Type B pancreatic cell (in vitro differentiated cells): ENCODE measurements at regions not wholly inside any gene's neighbourhood (a gene's known extent, or its start where the extent isn't known, plus 50 kb on each side); places are given as distances from the start of the nearest gene placed in this dataset.
"Not testable (repeated sequence)": the region's sequence is repeated elsewhere in the genome, so short reads cannot be mapped to it uniquely, and the experiment has no call there.

Experiments used
- DNase-seq: peaks from one replicate; pipeline ENCODE4 v3.0.0; 2021; ENCODE audit warnings: mixed read lengths; ENCODE audit not compliant: unreplicated experiment; ENCODE audit errors: extremely low spot score
- H3K27ac Mint-ChIP-seq: 2 replicates; pipeline ENCODE4 v1.8.0; 2021; ENCODE audit warnings: mild to moderate bottlenecking, mixed read lengths
- H3K27me3 Mint-ChIP-seq: 2 replicates; pipeline ENCODE4 v1.8.0; 2021; ENCODE audit warnings: mixed read lengths
- H3K36me3 Mint-ChIP-seq: 2 replicates; pipeline ENCODE4 v1.8.0; 2021; ENCODE audit warnings: mixed read lengths
- H3K4me1 Mint-ChIP-seq: one replicate; pipeline ENCODE4 v1.8.0; 2021; ENCODE audit warnings: mixed read lengths; ENCODE audit not compliant: unreplicated experiment
- H3K4me3 Mint-ChIP-seq: 2 replicates; pipeline ENCODE4 v1.8.0; 2021; ENCODE audit warnings: mild to moderate bottlenecking, mixed read lengths
- H3K9me3 Mint-ChIP-seq: 2 replicates; pipeline ENCODE4 v1.8.0; 2021; ENCODE audit warnings: mixed read lengths
- CTCF ChIP-seq: fragments of 200-600 bp; sonication (generic); conservative IDR thresholded peaks from 2 replicates; pipeline ENCODE4 v1.5.0; 2021; ENCODE audit warnings: antibody characterized with exemption, mild to moderate bottlenecking

DNA sequence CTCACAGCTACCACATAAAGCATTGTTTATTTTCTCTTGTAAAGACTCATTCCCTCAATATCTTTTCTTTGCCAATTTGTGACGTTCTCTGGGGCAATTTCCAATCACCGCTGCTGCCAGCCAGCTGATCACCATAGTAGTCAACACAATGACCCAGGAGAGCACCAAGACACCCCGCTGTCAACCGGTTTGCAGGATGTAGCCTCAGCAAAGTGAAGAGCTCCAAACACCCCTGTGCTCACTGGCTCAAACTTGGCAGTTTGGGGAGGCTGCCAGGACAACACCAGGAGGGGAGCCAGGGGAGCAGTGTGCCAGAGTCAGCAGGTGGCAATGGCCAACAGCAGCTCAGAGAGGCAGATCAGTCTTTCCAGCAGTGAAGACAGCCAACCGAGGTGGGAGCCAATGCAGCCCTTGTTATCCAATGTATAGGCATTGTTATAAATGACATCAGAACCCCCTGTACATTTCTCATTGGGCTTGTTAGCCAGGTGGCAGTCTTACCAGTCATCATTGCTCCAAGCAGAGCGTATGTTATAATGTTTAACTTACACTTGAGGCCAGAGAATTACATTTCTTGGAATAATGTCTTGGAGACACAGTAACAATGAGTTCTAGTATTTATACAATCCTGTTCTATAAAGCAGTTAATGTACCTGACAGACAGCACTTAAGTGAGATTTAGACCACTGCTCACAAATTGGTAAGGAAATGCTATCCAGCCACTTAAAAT, 274.9 kb upstream of the GK2 start:
- DNase-seq: no peak
- Mint-ChIP-seq H3K27me3 (peaks cover 3% of the 10 kb centered on the region), H3K4me3 (no peak overlapping the region), H3K27ac (no peak overlapping the region), H3K9me3 (no peaks in the 10 kb centered on the region), H3K4me1 (no peaks in the 10 kb centered on the region), H3K36me3 (no peaks in the 10 kb centered on the region)
- no peak for TF ChIP-seq CTCF

GRCh38 chr4:79682161-79682560, 274.1 kb upstream of the GK2 start:
- DNase-seq: no peak
- Mint-ChIP-seq H3K36me3 (no peaks in the 10 kb centered on the region), H3K4me1 (no peaks in the 10 kb centered on the region), H3K9me3 (no peaks in the 10 kb centered on the region), H3K27ac (no peak overlapping the region), H3K27me3 (peaks cover 3% of the 10 kb centered on the region), H3K4me3 (no peak overlapping the region)
- no peak for TF ChIP-seq CTCF

DNA sequence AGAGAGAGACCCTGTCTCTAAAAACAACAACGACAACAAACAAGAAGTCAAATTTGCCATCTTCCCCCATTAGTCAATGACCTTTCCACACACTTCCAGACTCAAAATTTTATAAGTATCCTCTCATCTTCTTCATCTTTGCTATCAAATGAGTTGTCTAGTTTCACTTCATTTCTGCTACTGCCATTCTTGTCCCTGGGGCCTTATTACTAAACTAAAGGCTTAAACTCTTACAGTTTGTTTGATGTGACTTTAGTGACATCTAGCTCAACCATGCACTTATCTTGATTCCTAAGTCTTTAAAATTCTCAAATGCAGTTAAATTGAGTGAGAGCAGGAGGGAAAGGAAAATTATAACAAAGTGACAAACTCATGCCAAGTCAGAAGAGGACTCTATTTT, 271.8 kb upstream of the GK2 start:
- Mint-ChIP-seq H3K9me3 (no peaks in the 10 kb centered on the region), H3K4me3 (no peak overlapping the region), H3K36me3 (no peaks in the 10 kb centered on the region), H3K4me1 (no peaks in the 10 kb centered on the region), H3K27ac (no peak overlapping the region), H3K27me3 (peaks cover under 1% of the 10 kb centered on the region)
- TF ChIP-seq CTCF: no peak
- DNase-seq: no peak

GRCh38 chr4:79678472-79679202, 270.6 kb upstream of the GK2 start:
- H3K4me3 Mint-ChIP-seq: no peak overlapping the region
- DNase-seq: no peak
- H3K27ac Mint-ChIP-seq: no peak overlapping the region
- H3K36me3 Mint-ChIP-seq: no peaks in the 10 kb centered on the region
- no peaks in the 10 kb centered on the region for H3K27me3 Mint-ChIP-seq
- H3K9me3 Mint-ChIP-seq: no peaks in the 10 kb centered on the region
- H3K4me1 Mint-ChIP-seq: no peaks in the 10 kb centered on the region
- no peak for TF ChIP-seq CTCF

- no peak overlapping the region for H3K27ac Mint-ChIP-seq
- no peak for TF ChIP-seq CTCF
- H3K4me3 Mint-ChIP-seq: no peak overlapping the region
- H3K4me1 Mint-ChIP-seq: no peaks in the 10 kb centered on the region
- no peaks in the 10 kb centered on the region for H3K9me3 Mint-ChIP-seq
- H3K27me3 Mint-ChIP-seq: no peaks in the 10 kb centered on the region
- H3K36me3 Mint-ChIP-seq: no peaks in the 10 kb centered on the region
- no peak for DNase-seq
These were observed 268.7 kb upstream of the GK2 start for GRCh38 chr4:79676705-79677104.

DNA sequence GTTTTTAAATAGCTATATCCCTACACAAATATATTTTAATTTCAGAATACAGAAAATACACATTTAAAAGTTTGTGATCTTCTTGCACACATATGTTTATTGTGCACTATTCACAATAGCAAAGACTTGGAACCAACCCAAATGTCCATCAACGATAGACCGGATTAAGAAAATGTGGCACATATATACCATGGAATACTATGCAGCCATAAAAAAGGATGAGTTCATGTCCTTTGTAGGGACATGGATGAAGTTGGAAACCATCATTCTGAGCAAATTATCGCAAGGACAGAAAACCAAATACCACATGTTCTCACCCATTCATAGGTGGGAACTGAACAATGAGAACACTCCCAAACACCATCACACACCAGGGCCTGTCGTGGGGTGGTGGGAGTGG, 266.9 kb upstream of the GK2 start:
- not testable (repeated sequence) for H3K27ac Mint-ChIP-seq, H3K4me1 Mint-ChIP-seq

More for the DNA sequence above, 266.9 kb upstream of the GK2 start:
- not testable (repeated sequence) for H3K9me3 Mint-ChIP-seq, H3K36me3 Mint-ChIP-seq, H3K27me3 Mint-ChIP-seq, H3K4me3 Mint-ChIP-seq, DNase-seq
